Medulla oblongata (tissue), 1 donor: ENCODE measurements at regions not wholly inside any gene's neighbourhood (a gene's known extent, or its start where the extent isn't known, plus 50 kb on each side); places are given as distances from the start of the nearest gene placed in this dataset.
"Not testable (repeated sequence)": the region's sequence is repeated elsewhere in the genome, so short reads cannot be mapped to it uniquely, and the experiment has no call there.

Experiments
- DNase-seq: peaks from one replicate; pipeline ENCODE4 v3.0.0-alpha.2; 2015; ENCODE audit errors: extremely low spot score

- DNase-seq, result no peak
Observed at GRCh38 chr5:16987776-16988175, 51.7 kb upstream of the MYO10 start.

GRCh38 chr5:16990817-16991520 lies 54.9 kb upstream of the MYO10 start:
- DNase-seq, result not testable (repeated sequence)

- DNase-seq, result no peak
Observed at GRCh38 chr5:16992006-16992405, 55.9 kb upstream of the MYO10 start.

- no peak for DNase-seq
Observed at GRCh38 chr5:16992444-16992843, 56.4 kb upstream of the MYO10 start.

- no peak for DNase-seq
Observed at GRCh38 chr5:16994565-16994964, 58.5 kb upstream of the MYO10 start.

- DNase-seq, result no peak
Observed at GRCh38 chr5:16995372-16995771, 59.3 kb upstream of the MYO10 start.

DNA sequence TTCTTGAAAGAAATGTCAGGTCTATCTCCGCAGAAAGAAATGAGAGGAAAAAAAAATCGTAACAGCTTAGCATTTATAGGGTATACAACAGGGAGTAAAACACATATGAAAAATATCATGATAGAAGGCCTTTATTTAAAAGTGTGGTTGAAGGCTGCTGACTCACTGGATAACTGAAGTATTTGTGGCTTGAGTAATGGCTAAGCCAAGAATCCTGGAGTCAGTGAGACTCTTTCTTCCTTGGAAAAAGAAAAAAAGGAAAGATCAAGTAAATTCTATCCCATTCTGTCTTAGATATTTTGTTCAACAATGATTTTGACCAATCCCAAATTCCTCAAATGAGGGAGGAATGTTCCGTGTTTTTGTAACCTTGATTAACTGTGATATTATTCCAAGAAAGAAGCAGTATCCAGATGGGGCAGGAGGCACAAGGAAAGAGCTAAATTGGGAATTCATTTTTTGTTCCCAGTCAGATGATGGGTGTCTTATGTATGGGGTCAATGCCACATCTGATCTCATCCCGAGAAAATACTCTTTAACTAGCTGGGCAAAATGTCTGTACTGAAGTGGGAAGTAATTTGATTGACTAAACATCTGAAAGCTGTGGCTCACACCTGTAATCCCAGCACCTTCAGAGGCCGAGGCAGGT lies 64.3 kb upstream of the MYO10 start:
- no peak for DNase-seq

GRCh38 chr5:17001428-17001827 lies 65.3 kb upstream of the MYO10 start:
- DNase-seq, result no peak

- DNase-seq, result no peak
Observed at GRCh38 chr5:17004441-17005106, 68.5 kb upstream of the MYO10 start.

DNA sequence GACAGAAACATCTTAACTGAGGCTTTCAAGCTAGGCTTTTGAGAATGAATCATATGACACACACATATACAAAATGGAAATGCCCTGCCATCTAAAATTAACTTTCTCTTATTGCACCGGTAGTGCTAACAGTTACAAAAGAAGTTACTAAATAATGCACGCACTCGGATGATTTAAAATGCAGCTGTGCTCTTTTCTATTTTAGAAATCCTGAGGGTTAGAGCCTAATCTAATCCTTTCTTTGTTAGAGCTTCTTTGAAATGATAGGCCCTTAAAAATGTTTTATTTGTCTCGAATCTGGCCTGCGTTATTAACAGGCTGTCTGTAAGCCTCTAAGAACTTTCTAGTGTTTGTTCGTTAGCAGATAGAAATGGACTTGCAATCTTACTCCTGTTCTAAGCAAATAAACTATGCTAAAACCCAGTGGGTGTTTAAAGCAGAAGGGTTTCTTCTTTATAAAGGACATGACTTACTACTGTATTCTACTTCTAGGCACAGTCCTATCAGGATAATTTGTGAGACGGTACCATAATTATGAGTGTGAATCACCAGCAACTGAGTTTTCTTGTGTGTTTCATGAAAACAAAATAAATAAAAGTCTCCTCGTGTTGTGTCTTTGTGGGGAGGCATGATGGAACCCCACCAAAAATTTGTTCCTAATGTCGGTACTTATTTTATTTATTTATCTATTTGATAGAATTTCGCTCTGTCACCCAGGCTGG lies 69.2 kb upstream of the MYO10 start:
- no peak for DNase-seq

GRCh38 chr5:17012289-17012688 lies 76.2 kb upstream of the MYO10 start:
- DNase-seq, result no peak

DNA sequence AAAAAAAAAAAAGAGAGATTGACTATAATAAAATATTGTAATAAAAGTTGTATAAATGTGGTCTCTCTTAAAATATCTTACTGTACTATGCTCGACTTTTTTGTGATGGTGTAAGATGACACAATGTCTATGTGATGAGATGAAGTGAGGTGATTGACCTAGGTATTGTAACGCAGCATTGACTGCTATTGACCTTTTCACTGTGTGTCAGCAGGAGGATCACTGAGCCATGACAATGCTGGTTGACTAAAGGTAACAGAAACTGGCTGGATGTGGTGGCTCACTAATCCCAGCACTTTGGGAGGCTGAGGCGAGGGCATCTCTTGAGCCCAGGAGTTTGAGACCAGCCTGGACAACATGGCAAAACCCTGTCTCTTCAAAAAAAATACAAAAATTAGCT lies 78.6 kb upstream of the MYO10 start:
- no peak for DNase-seq

DNA sequence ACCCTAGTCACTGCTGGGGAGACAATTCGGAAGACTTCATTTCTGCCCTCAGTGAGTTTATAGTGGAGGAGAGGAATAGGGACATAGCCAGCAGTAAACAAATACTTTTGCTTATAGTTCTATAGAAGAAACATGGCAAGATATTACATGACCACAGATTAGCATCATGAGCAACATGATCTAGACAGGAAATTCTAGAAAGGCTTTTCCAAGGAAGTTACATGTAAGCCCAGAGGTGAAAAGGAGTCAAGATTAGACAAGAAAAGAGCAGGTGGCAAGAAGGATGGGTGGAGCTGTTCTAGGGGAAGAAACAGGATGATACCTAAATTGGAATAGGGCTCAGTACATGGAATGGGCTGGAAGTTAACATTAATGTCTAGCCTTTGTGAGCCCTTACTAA lies 82.8 kb upstream of the MYO10 start:
- no peak for DNase-seq

DNA sequence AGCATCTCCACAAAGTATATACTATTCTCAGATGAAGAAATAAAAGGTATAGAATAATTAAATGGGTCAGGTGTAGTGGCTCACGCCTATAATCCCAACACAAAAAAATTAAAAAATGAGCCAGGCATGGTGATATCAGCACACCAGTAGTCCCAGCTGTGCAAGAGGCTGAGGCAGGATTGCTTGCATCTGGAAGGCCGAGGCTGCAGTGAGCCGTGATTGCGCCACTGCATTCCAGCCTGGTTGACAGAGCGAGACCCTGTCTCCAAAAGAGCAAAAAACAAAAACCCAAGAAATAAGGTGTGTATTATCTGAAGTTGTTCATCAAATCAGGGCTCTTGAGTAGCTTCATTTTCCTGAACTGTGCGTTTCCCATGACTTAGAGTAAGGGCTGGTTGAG lies 83.2 kb upstream of the MYO10 start:
- DNase-seq, result no peak

- DNase-seq, result no peak
Observed at GRCh38 chr5:17020678-17021601, 84.9 kb upstream of the MYO10 start.

GRCh38 chr5:17021602-17021932 lies 85.5 kb upstream of the MYO10 start:
- DNase-seq, result no peak

DNA sequence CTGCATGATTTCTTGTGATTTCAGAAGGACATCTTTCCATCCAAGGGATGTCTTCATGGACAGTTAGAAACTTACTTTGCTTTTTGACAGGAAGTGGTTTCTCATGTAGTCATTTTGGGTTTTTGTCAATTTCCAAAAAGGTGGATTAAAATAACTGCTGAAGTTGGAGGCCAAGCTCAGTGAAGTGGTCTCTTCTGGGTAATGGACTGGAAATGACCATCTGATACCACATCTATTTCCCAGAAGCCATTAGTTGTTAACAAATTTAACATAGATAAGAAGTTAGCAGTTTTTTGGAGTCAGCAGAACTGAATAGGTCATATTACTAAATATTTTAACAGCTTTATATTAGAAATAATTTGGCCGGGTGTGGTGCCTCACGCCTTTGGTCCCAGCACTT lies 86.2 kb upstream of the MYO10 start:
- DNase-seq, result no peak

- no peak for DNase-seq
Observed at GRCh38 chr5:17024686-17025180, 88.6 kb upstream of the MYO10 start.

GRCh38 chr5:17031659-17032277 lies 95.7 kb upstream of the MYO10 start:
- not testable (repeated sequence) for DNase-seq

DNA sequence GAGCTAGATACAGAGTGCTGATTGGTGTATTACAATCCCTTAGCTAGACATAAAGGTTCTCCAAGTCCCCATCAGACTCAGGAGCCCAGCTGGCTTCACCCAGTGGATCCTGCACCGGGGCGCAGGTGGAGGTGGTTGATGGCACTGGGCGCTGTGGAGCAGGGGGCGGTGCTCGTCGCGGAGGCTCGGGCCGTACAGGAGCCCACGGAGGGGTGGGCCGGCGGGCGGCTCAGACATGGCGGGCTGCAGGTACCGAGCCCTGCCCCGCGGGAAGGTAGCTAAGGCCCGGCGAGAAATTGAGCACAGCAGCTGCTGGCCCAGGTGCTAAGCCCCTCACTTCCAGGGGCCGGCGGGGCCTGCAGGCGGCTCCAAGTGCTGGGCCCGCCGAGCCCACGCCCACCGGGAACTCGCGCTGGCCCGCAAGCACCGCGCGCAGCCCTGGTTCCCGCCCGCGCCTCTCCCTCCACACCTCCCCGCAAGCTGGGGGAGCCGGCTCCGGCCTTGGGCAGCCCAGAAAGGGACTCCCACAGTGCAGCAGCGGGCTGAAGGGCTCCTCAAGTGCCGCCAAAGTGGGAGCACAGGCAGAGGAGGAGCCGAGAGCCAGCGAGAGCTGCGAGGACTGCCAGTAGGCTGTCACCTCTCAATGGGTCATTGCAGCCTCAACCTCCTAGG lies 96.4 kb upstream of the MYO10 start:
- DNase-seq, result not testable (repeated sequence)
